Activated CD8-positive, alpha-beta T cell treated with anti-CD3 and anti-CD28 coated beads, Interleukin-2, amount 10 ng/mL, durations not matched to agents 7 days and 5 days (primary cell): ENCODE measurements at regions not wholly inside any gene's neighbourhood (a gene's known extent, or its start where the extent isn't known, plus 50 kb on each side); places are given as distances from the start of the nearest gene placed in this dataset.

Experiments
- ATAC-seq: fragments of 150-1000 bp; cut with Tn5 transposase; one replicate; pipeline ENCODE4 v1.10.0; 2021; ENCODE audit warnings: moderate library complexity
- CTCF ChIA-PET: fragments of 350-600 bp; sonication (Branson Sonifier 250); formaldehyde crosslinking; loops from one replicate; lab custom pipeline; 2021; ENCODE audit warnings: antibody characterized with exemption; lab: Charles Lee
- POLR2A ChIA-PET: fragments of 350-600 bp; sonication (Branson Sonifier 250); formaldehyde crosslinking; loops from one replicate; lab custom pipeline; 2021; ENCODE audit warnings: antibody characterized with exemption; lab: Charles Lee
- DNase-seq: peaks from one replicate; pipeline ENCODE4 v3.0.0-alpha.2; 2020
- H3K27ac Mint-ChIP-seq: one replicate; pipeline ENCODE4 v1.8.0; 2021; ENCODE audit warnings: mild to moderate bottlenecking, mixed read lengths
- H3K27me3 Mint-ChIP-seq: one replicate; pipeline ENCODE4 v1.8.0; 2021; ENCODE audit warnings: low read depth, mixed read lengths
- H3K36me3 Mint-ChIP-seq: one replicate; pipeline ENCODE4 v1.8.0; 2021; ENCODE audit warnings: low read depth, mixed read lengths
- H3K4me1 Mint-ChIP-seq: one replicate; pipeline ENCODE4 v1.8.0; 2021; ENCODE audit warnings: low read depth, mixed read lengths
- H3K4me3 Mint-ChIP-seq: one replicate; pipeline ENCODE4 v1.8.0; 2021; ENCODE audit warnings: mild to moderate bottlenecking, mixed read lengths
- H3K9me3 Mint-ChIP-seq: one replicate; pipeline ENCODE4 v1.8.0; 2022; ENCODE audit warnings: mixed read lengths; ENCODE audit not compliant: insufficient read depth

- DNase-seq, result no peak
- peaks cover 6% of the 10 kb centered on the region for H3K9me3 Mint-ChIP-seq
- ChIA-PET CTCF (no interaction called here), POLR2A (no interaction called here)
- H3K4me1 Mint-ChIP-seq, result no peaks in the 10 kb centered on the region
- no peak overlapping the region for H3K27ac Mint-ChIP-seq
- no peak for ATAC-seq
- H3K36me3 Mint-ChIP-seq, result no peaks in the 10 kb centered on the region
- H3K27me3 Mint-ChIP-seq, result no peaks in the 10 kb centered on the region
- no peak overlapping the region for H3K4me3 Mint-ChIP-seq
Measured at GRCh38 chr17:53570731-53571130, 252.0 kb upstream of the KIF2B start.

GRCh38 chr17:53560953-53561352 is 261.8 kb upstream of the KIF2B start:
- Mint-ChIP-seq H3K36me3 (no peaks in the 10 kb centered on the region), H3K27ac (no peak overlapping the region), H3K4me3 (no peak overlapping the region), H3K27me3 (no peaks in the 10 kb centered on the region), H3K4me1 (no peaks in the 10 kb centered on the region), H3K9me3 (peaks cover 17% of the 10 kb centered on the region)
- no peak for ATAC-seq
- POLR2A ChIA-PET, result no interaction called here
- CTCF ChIA-PET, result no interaction called here
- no peak for DNase-seq

- no peaks in the 10 kb centered on the region for H3K36me3 Mint-ChIP-seq
- POLR2A ChIA-PET, result no interaction called here
- H3K4me3 Mint-ChIP-seq, result no peak overlapping the region
- H3K4me1 Mint-ChIP-seq, result no peaks in the 10 kb centered on the region
- DNase-seq (no peak), ATAC-seq (no peak)
- H3K9me3 Mint-ChIP-seq, result peaks cover 7% of the 10 kb centered on the region
- H3K27ac Mint-ChIP-seq, result no peak overlapping the region
- CTCF ChIA-PET, result no interaction called here
- no peaks in the 10 kb centered on the region for H3K27me3 Mint-ChIP-seq
Measured at GRCh38 chr17:53548252-53548651, 274.5 kb upstream of the KIF2B start.

GRCh38 chr17:53543472-53543871 is 279.3 kb upstream of the KIF2B start:
- no peak overlapping the region for H3K4me3 Mint-ChIP-seq
- no peak overlapping the region for H3K27ac Mint-ChIP-seq
- H3K36me3 Mint-ChIP-seq, result no peaks in the 10 kb centered on the region
- no peaks in the 10 kb centered on the region for H3K4me1 Mint-ChIP-seq
- DNase-seq, result no peak
- no peak for ATAC-seq
- H3K27me3 Mint-ChIP-seq, result no peaks in the 10 kb centered on the region
- ChIA-PET CTCF (no interaction called here), POLR2A (no interaction called here)
- peaks cover 4% of the 10 kb centered on the region for H3K9me3 Mint-ChIP-seq

- ATAC-seq (no peak), DNase-seq (no peak)
- H3K27ac Mint-ChIP-seq, result no peak overlapping the region
- no peaks in the 10 kb centered on the region for H3K4me1 Mint-ChIP-seq
- H3K9me3 Mint-ChIP-seq, result peaks cover 4% of the 10 kb centered on the region
- H3K36me3 Mint-ChIP-seq, result no peaks in the 10 kb centered on the region
- ChIA-PET POLR2A (no interaction called here), CTCF (no interaction called here)
- no peaks in the 10 kb centered on the region for H3K27me3 Mint-ChIP-seq
- H3K4me3 Mint-ChIP-seq, result no peak overlapping the region
Measured at GRCh38 chr17:53538129-53538617, 284.6 kb upstream of the KIF2B start.

- no peaks in the 10 kb centered on the region for H3K36me3 Mint-ChIP-seq
- peaks cover 13% of the 10 kb centered on the region for H3K9me3 Mint-ChIP-seq
- no peaks in the 10 kb centered on the region for H3K27me3 Mint-ChIP-seq
- ChIA-PET CTCF (no interaction called here), POLR2A (no interaction called here)
- H3K27ac Mint-ChIP-seq, result no peak overlapping the region
- H3K4me3 Mint-ChIP-seq, result no peak overlapping the region
- no peak for ATAC-seq
- H3K4me1 Mint-ChIP-seq, result no peaks in the 10 kb centered on the region
- DNase-seq, result no peak
Measured at GRCh38 chr17:53527473-53527872, 295.3 kb upstream of the KIF2B start.

GRCh38 chr17:53525590-53525989 is 297.1 kb upstream of the KIF2B start:
- no peak overlapping the region for H3K4me3 Mint-ChIP-seq
- H3K27ac Mint-ChIP-seq, result no peak overlapping the region
- no peak for DNase-seq
- no peaks in the 10 kb centered on the region for H3K4me1 Mint-ChIP-seq
- H3K27me3 Mint-ChIP-seq, result no peaks in the 10 kb centered on the region
- no peak for ATAC-seq
- no peaks in the 10 kb centered on the region for H3K36me3 Mint-ChIP-seq
- peaks cover 13% of the 10 kb centered on the region for H3K9me3 Mint-ChIP-seq
- ChIA-PET POLR2A (no interaction called here), CTCF (no interaction called here)

GRCh38 chr17:53516636-53517035 is 306.1 kb upstream of the KIF2B start:
- no peak overlapping the region for H3K4me3 Mint-ChIP-seq
- no peak for ATAC-seq
- H3K27me3 Mint-ChIP-seq, result no peaks in the 10 kb centered on the region
- H3K36me3 Mint-ChIP-seq, result no peaks in the 10 kb centered on the region
- ChIA-PET POLR2A (no interaction called here), CTCF (no interaction called here)
- H3K9me3 Mint-ChIP-seq, result peaks cover 30% of the 10 kb centered on the region
- no peak for DNase-seq
- H3K4me1 Mint-ChIP-seq, result no peaks in the 10 kb centered on the region
- H3K27ac Mint-ChIP-seq, result no peak overlapping the region

GRCh38 chr17:53499277-53499676 is 323.4 kb upstream of the KIF2B start:
- POLR2A ChIA-PET, result no interaction called here
- Mint-ChIP-seq H3K36me3 (no peaks in the 10 kb centered on the region), H3K27me3 (no peaks in the 10 kb centered on the region), H3K4me1 (no peaks in the 10 kb centered on the region), H3K27ac (no peak overlapping the region), H3K4me3 (no peak overlapping the region), H3K9me3 (peaks cover 22% of the 10 kb centered on the region)
- no peak for DNase-seq
- no peak for ATAC-seq
- CTCF ChIA-PET, result no interaction called here

GRCh38 chr17:53496356-53496755 is 326.4 kb upstream of the KIF2B start:
- Mint-ChIP-seq H3K27ac (no peak overlapping the region), H3K27me3 (no peaks in the 10 kb centered on the region), H3K9me3 (peaks cover 12% of the 10 kb centered on the region), H3K4me3 (no peak overlapping the region), H3K36me3 (no peaks in the 10 kb centered on the region), H3K4me1 (no peaks in the 10 kb centered on the region)
- no peak for DNase-seq
- ATAC-seq, result no peak
- CTCF ChIA-PET, result no interaction called here
- POLR2A ChIA-PET, result no interaction called here

GRCh38 chr17:53492532-53492931 is 330.2 kb upstream of the KIF2B start:
- Mint-ChIP-seq H3K27me3 (no peaks in the 10 kb centered on the region), H3K9me3 (peaks cover 7% of the 10 kb centered on the region), H3K4me3 (no peak overlapping the region), H3K27ac (no peak overlapping the region), H3K4me1 (no peaks in the 10 kb centered on the region), H3K36me3 (no peaks in the 10 kb centered on the region)
- ChIA-PET CTCF (no interaction called here), POLR2A (no interaction called here)
- DNase-seq, result no peak
- ATAC-seq, result no peak

GRCh38 chr17:53490447-53490968 is 332.2 kb upstream of the KIF2B start:
- DNase-seq, result no peak
- no peaks in the 10 kb centered on the region for H3K36me3 Mint-ChIP-seq
- ChIA-PET POLR2A (no interaction called here), CTCF (no interaction called here)
- peaks cover 5% of the 10 kb centered on the region for H3K9me3 Mint-ChIP-seq
- no peak overlapping the region for H3K27ac Mint-ChIP-seq
- H3K4me1 Mint-ChIP-seq, result no peaks in the 10 kb centered on the region
- no peak for ATAC-seq
- no peaks in the 10 kb centered on the region for H3K27me3 Mint-ChIP-seq
- no peak overlapping the region for H3K4me3 Mint-ChIP-seq

GRCh38 chr17:53483704-53484103 is 339.0 kb upstream of the KIF2B start:
- H3K9me3 Mint-ChIP-seq, result peaks cover 7% of the 10 kb centered on the region
- ChIA-PET CTCF (no interaction called here), POLR2A (no interaction called here)
- no peaks in the 10 kb centered on the region for H3K36me3 Mint-ChIP-seq
- ATAC-seq, result no peak
- H3K4me1 Mint-ChIP-seq, result no peaks in the 10 kb centered on the region
- no peak for DNase-seq
- no peaks in the 10 kb centered on the region for H3K27me3 Mint-ChIP-seq
- no peak overlapping the region for H3K27ac Mint-ChIP-seq
- no peak overlapping the region for H3K4me3 Mint-ChIP-seq
